ENCODE measurements at regions not wholly inside any gene's neighbourhood (a gene's known extent, or its start where the extent isn't known, plus 50 kb on each side); places are given as distances from the start of the nearest gene placed in this dataset.

GRCh38 chr15:99502182-99502581 lies 63.6 kb upstream of the MEF2A start:
- DNase-seq (ENCODE audit: low read depth) = no peak
- no peak for TF ChIP-seq CTCF (conservative IDR thresholded peaks at IDR 0.05; ENCODE audit: low read depth, low read length)
- H3K4me3 ChIP-seq (ENCODE audit: low read depth, low read length) = no peak overlapping the region

- no peak overlapping the region for H3K4me3 ChIP-seq (ENCODE audit: low read depth, low read length)
- no peak for TF ChIP-seq CTCF (conservative IDR thresholded peaks at IDR 0.05; ENCODE audit: low read depth, low read length)
- no peak for DNase-seq (ENCODE audit: low read depth)
Measured at GRCh38 chr15:99502661-99503060, 63.1 kb upstream of the MEF2A start.

- H3K4me3 ChIP-seq (ENCODE audit: low read depth, low read length) = no peak overlapping the region
- TF ChIP-seq CTCF (conservative IDR thresholded peaks at IDR 0.05; ENCODE audit: low read depth, low read length) = no peak
- no peak for DNase-seq (ENCODE audit: low read depth)
Measured at GRCh38 chr15:99503411-99503810, 62.4 kb upstream of the MEF2A start.

GRCh38 chr15:99504071-99504822 lies 61.5 kb upstream of the MEF2A start:
- H3K4me3 ChIP-seq (ENCODE audit: low read depth, low read length) = no peak overlapping the region
- no peak for DNase-seq (ENCODE audit: low read depth)
- no peak for TF ChIP-seq CTCF (conservative IDR thresholded peaks at IDR 0.05; ENCODE audit: low read depth, low read length)

GRCh38 chr15:99504823-99505551 lies 60.8 kb upstream of the MEF2A start:
- no peak overlapping the region for H3K4me3 ChIP-seq (ENCODE audit: low read depth, low read length)
- peak; percentile 42 for TF ChIP-seq CTCF (conservative IDR thresholded peaks at IDR 0.05; ENCODE audit: low read depth, low read length)
- DNase-seq (ENCODE audit: low read depth) = no peak

GRCh38 chr15:99506399-99506798 lies 59.4 kb upstream of the MEF2A start:
- no peak for TF ChIP-seq CTCF (conservative IDR thresholded peaks at IDR 0.05; ENCODE audit: low read depth, low read length)
- no peak overlapping the region for H3K4me3 ChIP-seq (ENCODE audit: low read depth, low read length)
- DNase-seq (ENCODE audit: low read depth) = no peak
